ENCODE measurements at regions not wholly inside any gene's neighbourhood (a gene's known extent, or its start where the extent isn't known, plus 50 kb on each side); places are given as distances from the start of the nearest gene placed in this dataset.

DNA sequence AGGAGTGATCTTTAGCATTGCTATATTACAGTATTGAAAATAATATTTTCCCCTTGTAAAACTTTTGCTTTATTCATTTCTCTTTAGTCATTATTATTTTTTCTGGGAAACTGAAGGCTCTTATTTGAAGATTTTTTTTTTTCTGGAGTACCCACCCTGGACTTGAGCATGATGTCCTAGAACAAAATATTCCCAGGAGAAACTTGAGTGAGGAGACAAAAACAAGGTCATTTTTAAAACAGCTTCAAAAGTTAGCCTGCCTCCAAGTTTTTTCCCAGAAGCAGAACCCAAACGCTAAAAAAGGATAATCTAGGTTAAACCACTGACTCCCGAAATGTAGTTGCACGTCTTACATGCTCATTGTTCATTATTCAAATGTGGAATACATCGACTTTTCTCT, 160.2 kb upstream of the KCTD3 start:
- TF ChIP-seq RAD21 (CRISPR knock-in tag; conservative IDR thresholded peaks at IDR 0.05 in 1 of 2, IDR thresholded peaks at IDR 0.05 in 1 of 2): no peak
- TF ChIP-seq TAL1 (IDR thresholded peaks at IDR 0.05): no peak
- TF ChIP-seq, protein P1, sequence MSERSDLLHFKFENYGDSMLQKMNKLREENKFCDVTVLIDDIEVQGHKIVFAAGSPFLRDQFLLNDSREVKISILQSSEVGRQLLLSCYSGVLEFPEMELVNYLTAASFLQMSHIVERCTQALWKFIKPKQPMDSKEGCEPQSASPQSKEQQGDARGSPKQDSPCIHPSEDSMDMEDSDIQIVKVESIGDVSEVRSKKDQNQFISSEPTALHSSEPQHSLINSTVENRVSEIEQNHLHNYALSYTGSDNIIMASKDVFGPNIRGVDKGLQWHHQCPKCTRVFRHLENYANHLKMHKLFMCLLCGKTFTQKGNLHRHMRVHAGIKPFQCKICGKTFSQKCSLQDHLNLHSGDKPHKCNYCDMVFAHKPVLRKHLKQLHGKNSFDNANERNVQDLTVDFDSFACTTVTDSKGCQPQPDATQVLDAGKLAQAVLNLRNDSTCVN (CRISPR knock-in tag; IDR thresholded peaks at IDR 0.05): no peak
- TF ChIP-seq EP300 (IDR thresholded peaks at IDR 0.05; ENCODE audit: low read length): no peak
- TF ChIP-seq ZNF282 (CRISPR knock-in tag; IDR thresholded peaks at IDR 0.05): no peak
- TF ChIP-seq SUPT5H (IDR thresholded peaks at IDR 0.05): no peak
- TF ChIP-seq SREBF2 (CRISPR knock-in tag; IDR thresholded peaks at IDR 0.05): no peak
- no peak for TF ChIP-seq HDAC1 (IDR thresholded peaks at IDR 0.05)
- no peak for TF ChIP-seq ZBTB11 (CRISPR knock-in tag; IDR thresholded peaks at IDR 0.05)
- TF ChIP-seq SIN3A (IDR thresholded peaks at IDR 0.05; ENCODE audit: borderline replicate concordance in 2 of 2, control insufficient read depth in 1 of 2, low read depth in 2 of 2, low read length in 2 of 2): no peak
